HL-60 (cell line): ENCODE measurements at regions not wholly inside any gene's neighbourhood (a gene's known extent, or its start where the extent isn't known, plus 50 kb on each side); places are given as distances from the start of the nearest gene placed in this dataset.

Source experiments
- GABPA ChIP-seq: IDR thresholded peaks from 2 replicates; pipeline ENCODE4 v1.6.1; 2012; ENCODE audit warnings: low read depth
- TF ChIP-seq, protein P1 (sequence below): IDR thresholded peaks from one replicate; pipeline ENCODE4 v1.5.1; 2011; ENCODE audit warnings: low read length, control low read depth, inconsistent platforms; ENCODE audit not compliant: insufficient read depth

DNA sequence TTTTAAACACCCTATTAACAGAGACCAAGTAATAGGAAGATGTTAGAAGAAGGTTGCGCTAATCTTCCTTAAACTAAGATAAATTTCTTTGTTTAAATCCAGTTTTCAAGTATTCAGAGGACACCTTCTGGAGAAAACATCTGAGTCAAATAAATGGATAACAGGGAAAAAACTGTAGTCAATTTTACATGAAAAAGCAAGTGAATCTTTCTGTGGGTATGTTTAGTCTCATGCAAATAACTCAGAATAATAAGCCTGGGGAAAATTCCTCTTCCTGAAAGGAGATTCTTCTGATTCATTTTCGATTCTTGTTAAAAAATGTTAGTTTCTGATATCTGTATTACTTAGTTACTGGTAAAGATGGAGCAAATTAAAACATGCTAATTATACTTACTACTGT, 145.5 kb downstream of the CTH start:
- TF ChIP-seq, protein P1, sequence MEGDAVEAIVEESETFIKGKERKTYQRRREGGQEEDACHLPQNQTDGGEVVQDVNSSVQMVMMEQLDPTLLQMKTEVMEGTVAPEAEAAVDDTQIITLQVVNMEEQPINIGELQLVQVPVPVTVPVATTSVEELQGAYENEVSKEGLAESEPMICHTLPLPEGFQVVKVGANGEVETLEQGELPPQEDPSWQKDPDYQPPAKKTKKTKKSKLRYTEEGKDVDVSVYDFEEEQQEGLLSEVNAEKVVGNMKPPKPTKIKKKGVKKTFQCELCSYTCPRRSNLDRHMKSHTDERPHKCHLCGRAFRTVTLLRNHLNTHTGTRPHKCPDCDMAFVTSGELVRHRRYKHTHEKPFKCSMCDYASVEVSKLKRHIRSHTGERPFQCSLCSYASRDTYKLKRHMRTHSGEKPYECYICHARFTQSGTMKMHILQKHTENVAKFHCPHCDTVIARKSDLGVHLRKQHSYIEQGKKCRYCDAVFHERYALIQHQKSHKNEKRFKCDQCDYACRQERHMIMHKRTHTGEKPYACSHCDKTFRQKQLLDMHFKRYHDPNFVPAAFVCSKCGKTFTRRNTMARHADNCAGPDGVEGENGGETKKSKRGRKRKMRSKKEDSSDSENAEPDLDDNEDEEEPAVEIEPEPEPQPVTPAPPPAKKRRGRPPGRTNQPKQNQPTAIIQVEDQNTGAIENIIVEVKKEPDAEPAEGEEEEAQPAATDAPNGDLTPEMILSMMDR, result no peak
- no peak for TF ChIP-seq GABPA
